SK-N-SH (cell line): ENCODE measurements at regions not wholly inside any gene's neighbourhood (a gene's known extent, or its start where the extent isn't known, plus 50 kb on each side); places are given as distances from the start of the nearest gene placed in this dataset.

Experiments
- CTCF ChIA-PET: fragments of 300-600, 350-600 bp; formaldehyde crosslinking; extraction: SDS; loops from one replicate; lab custom pipeline; 2021; lab: Yijun Ruan, JAX
- POLR2A ChIA-PET: fragments of 350-600 bp; sonication (Branson Sonifier 250); formaldehyde crosslinking; extraction: SDS; loops from one replicate; lab custom pipeline; 2020; ENCODE audit warnings: antibody characterized with exemption, inconsistent platforms; lab: Yijun Ruan, JAX
- DNase-seq: peaks from one replicate; pipeline ENCODE4 v3.0.0; 2012
- H2AFZ ChIP-seq: fragments of 200-600 bp; sonication (generic); 2 replicates; pipeline ENCODE4 v1.8.1; 2016; ENCODE audit warnings: antibody characterized with exemption, mild to moderate bottlenecking, low read depth
- H3F3A ChIP-seq: fragments of 200-600 bp; sonication (generic); replicated peaks from 2 replicates; pipeline ENCODE3; 2016; ENCODE audit warnings: antibody characterized with exemption, mild to moderate bottlenecking; ENCODE audit not compliant: insufficient read depth
- H3K27ac ChIP-seq, 2 experiments: fragments of 200-500 bp in 1 of 2; fragments of 200-600 bp in 1 of 2; sonication (Bioruptor generic) in 1 of 2; sonication (generic), shearing (Covaris generic) in 1 of 2; 2 replicates each; pipeline versions ENCODE4 v1.5.1 to v1.6.1; 2014 to 2016; ENCODE audit warnings: low read depth in 2 of 2, inconsistent platforms in 1 of 2, low read length in 1 of 2, mild to moderate bottlenecking in 1 of 2, mixed read lengths in 1 of 2
- H3K27me3 ChIP-seq: fragments of 200-600 bp; sonication (generic), shearing (Covaris generic); 2 replicates; pipeline ENCODE4 v1.6.1; 2016; ENCODE audit warnings: mixed run types; ENCODE audit not compliant: insufficient read depth
- H3K36me3 ChIP-seq, 2 experiments: fragments of 200-500 bp in 1 of 2; fragments of 200-600 bp in 1 of 2; sonication (Bioruptor generic) in 1 of 2; sonication (generic) in 1 of 2; replicated peaks in 1 of 2; 2 replicates each; pipeline versions ENCODE3 to v1.5.1; 2014 to 2016; ENCODE audit warnings: low read length in 1 of 2, mild to moderate bottlenecking in 1 of 2; ENCODE audit not compliant: insufficient read depth in 2 of 2, control insufficient read depth in 1 of 2
- H3K4me1 ChIP-seq, 2 experiments: fragments of 200-500 bp in 1 of 2; fragments of 200-600 bp in 1 of 2; sonication (Bioruptor generic) in 1 of 2; sonication (generic), shearing (Covaris generic) in 1 of 2; 2 replicates each; pipeline versions ENCODE4 v1.5.1 to v1.6.1; 2014 to 2016; ENCODE audit warnings: low read depth in 1 of 2, low read length in 1 of 2, mixed run types in 1 of 2; ENCODE audit not compliant: insufficient read depth in 2 of 2, control insufficient read depth in 1 of 2
- H3K4me2 ChIP-seq: fragments of 200-600 bp; sonication (generic), shearing (Covaris generic); 2 replicates; pipeline ENCODE4 v1.6.1; 2017; ENCODE audit warnings: mixed run types
- H3K4me3 ChIP-seq, 2 experiments: fragments of 200-500 bp in 1 of 2; fragments of 200-600 bp in 1 of 2; sonication (Bioruptor generic) in 1 of 2; sonication (generic), shearing (Covaris generic) in 1 of 2; 2 replicates each; pipeline versions ENCODE4 v1.5.1 to v1.8.1; 2014 to 2016; ENCODE audit warnings: low read depth in 2 of 2, inconsistent platforms in 1 of 2, low read length in 1 of 2, mild to moderate bottlenecking in 1 of 2, mixed read lengths in 1 of 2, moderate library complexity in 1 of 2
- H3K79me2 ChIP-seq: fragments of 200-600 bp; sonication (generic); 2 replicates; pipeline ENCODE4 v1.8.1; 2017; ENCODE audit warnings: mild to moderate bottlenecking; ENCODE audit not compliant: insufficient read depth
- H3K9ac ChIP-seq: fragments of 200-600 bp; sonication (generic); 2 replicates; pipeline ENCODE4 v1.6.1; 2017; ENCODE audit warnings: mixed run types
- H3K9me2 ChIP-seq: fragments of 200-600 bp; sonication (generic); 2 replicates; pipeline ENCODE4 v1.6.1; 2017; ENCODE audit warnings: mixed run types
- H3K9me3 ChIP-seq: fragments of 200-600 bp; sonication (generic); 2 replicates; pipeline ENCODE4 v1.6.1; 2017; ENCODE audit warnings: mixed run types, mild to moderate bottlenecking, moderate library complexity
- H4K20me1 ChIP-seq: fragments of 200-600 bp; sonication (generic); 2 replicates; pipeline ENCODE4 v1.6.1; 2017; ENCODE audit warnings: mild to moderate bottlenecking, mixed run types; ENCODE audit not compliant: insufficient read depth
- CHD2 ChIP-seq: fragments of 150-350 bp; IDR thresholded peaks from 2 replicates; pipeline ENCODE4 v1.6.1; 2018; ENCODE audit warnings: low read length; ENCODE audit not compliant: partially characterized antibody
- FOSL2 ChIP-seq: IDR thresholded peaks from 2 replicates; pipeline ENCODE4 v1.4.0; 2012; ENCODE audit warnings: low read depth, mild to moderate bottlenecking, moderate library complexity, borderline replicate concordance
- FOXJ3 ChIP-seq: sonication (generic); formaldehyde crosslinking; IDR thresholded peaks from 2 replicates; pipeline ENCODE4 v1.5.1; 2020; ENCODE audit warnings: mild to moderate bottlenecking, missing genetic modification reagents
- FOXM1 ChIP-seq: IDR thresholded peaks from 2 replicates; pipeline ENCODE4 v1.4.0; 2012; ENCODE audit warnings: low read depth, mild to moderate bottlenecking
- GABPA ChIP-seq: IDR thresholded peaks from 2 replicates; pipeline ENCODE4 v1.4.0; 2012; ENCODE audit warnings: low read depth, mild to moderate bottlenecking
- JUND ChIP-seq: IDR thresholded peaks from 2 replicates; pipeline ENCODE4 v1.4.0; 2012
- NFIC ChIP-seq: IDR thresholded peaks from 2 replicates; pipeline ENCODE4 v1.4.0; 2012; ENCODE audit warnings: borderline replicate concordance
- RXRA ChIP-seq: IDR thresholded peaks from 2 replicates; pipeline ENCODE4 v1.4.0; 2012; ENCODE audit warnings: low read depth, mild to moderate bottlenecking, borderline replicate concordance
- TCF12 ChIP-seq: IDR thresholded peaks from 2 replicates; pipeline ENCODE4 v1.4.0; 2012
- TEAD4 ChIP-seq: IDR thresholded peaks from 2 replicates; pipeline ENCODE4 v1.4.0; 2012; ENCODE audit warnings: mild to moderate bottlenecking, borderline replicate concordance; ENCODE audit not compliant: insufficient read depth
- YY1 ChIP-seq: IDR thresholded peaks from 2 replicates; pipeline ENCODE4 v1.4.0; 2012; ENCODE audit warnings: low read depth, mild to moderate bottlenecking
- WGBS: methylation state at CpG from one replicate; pipeline ENCODE4 v1.1.6; 2017; ENCODE audit warnings: low lambda C conversion rate; 5-methylcytosine and 5-hydroxymethylcytosine counted together
- TF ChIP-seq, protein P1 (sequence below): IDR thresholded peaks from 2 replicates; pipeline ENCODE4; 2012
- TF ChIP-seq, protein P2 (sequence below): IDR thresholded peaks from 2 replicates; pipeline ENCODE4 v1.4.0; 2012; ENCODE audit warnings: low read depth, borderline replicate concordance
- TF ChIP-seq, protein P3 (sequence below): IDR thresholded peaks from 2 replicates; pipeline ENCODE4 v1.4.0; 2012; ENCODE audit warnings: low read depth, borderline replicate concordance
- TF ChIP-seq, protein P4 (sequence below): IDR thresholded peaks from 2 replicates; pipeline ENCODE4 v1.6.1; 2012; ENCODE audit warnings: mild to moderate bottlenecking, low read depth, low read length, moderate library complexity
- TF ChIP-seq, protein P5 (sequence below): fragments of 150-350 bp; IDR thresholded peaks from 2 replicates; pipeline ENCODE4 v1.6.1; 2016; ENCODE audit warnings: mild to moderate bottlenecking, low read depth, low read length

DNA sequence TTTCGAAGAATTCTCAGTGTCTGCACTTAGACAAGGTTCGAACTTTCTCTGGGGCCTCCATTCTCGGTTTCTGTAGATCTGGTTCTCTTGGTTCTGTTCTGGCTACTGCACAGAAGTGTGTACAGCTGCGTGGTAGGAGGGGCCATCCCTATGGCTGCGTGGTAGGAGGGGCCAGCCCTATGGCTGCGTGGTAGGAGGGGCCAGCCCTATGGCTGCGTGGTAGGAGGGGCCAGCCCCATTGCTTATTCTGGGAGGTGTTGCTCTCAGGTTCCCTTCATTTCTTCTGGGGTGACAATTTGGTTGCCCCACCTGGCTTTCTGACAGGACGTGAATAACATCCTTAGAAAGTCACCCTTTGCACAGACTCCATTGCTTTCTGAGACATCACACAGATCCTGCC lies 65.2 kb upstream of the CHST15 start:
- no peak for DNase-seq

More for the DNA sequence above, 65.2 kb upstream of the CHST15 start:
- ChIA-PET CTCF (no interaction called here), POLR2A (no interaction called here)
- Histone ChIP-seq H2AFZ (no peak overlapping the region), H3K4me1 (no peaks in the 10 kb centered on the region), H3K9ac (no peak overlapping the region), H3K27me3 (no peaks in the 10 kb centered on the region), H3K79me2 (no peaks in the 10 kb centered on the region), H3K9me3 (no peaks in the 10 kb centered on the region), H4K20me1 (no peaks in the 10 kb centered on the region), H3K36me3 (no peaks in the 10 kb centered on the region), H3K4me2 (no peak overlapping the region), H3K4me3 (no peak overlapping the region), H3K27ac (no peak overlapping the region), H3F3A (no peaks in the 10 kb centered on the region), H3K9me2 (no peaks in the 10 kb centered on the region)
- no peak for TF ChIP-seq FOXJ3 (CRISPR knock-in tag)
- TF ChIP-seq TCF12 = no peak
- TF ChIP-seq, protein P1, sequence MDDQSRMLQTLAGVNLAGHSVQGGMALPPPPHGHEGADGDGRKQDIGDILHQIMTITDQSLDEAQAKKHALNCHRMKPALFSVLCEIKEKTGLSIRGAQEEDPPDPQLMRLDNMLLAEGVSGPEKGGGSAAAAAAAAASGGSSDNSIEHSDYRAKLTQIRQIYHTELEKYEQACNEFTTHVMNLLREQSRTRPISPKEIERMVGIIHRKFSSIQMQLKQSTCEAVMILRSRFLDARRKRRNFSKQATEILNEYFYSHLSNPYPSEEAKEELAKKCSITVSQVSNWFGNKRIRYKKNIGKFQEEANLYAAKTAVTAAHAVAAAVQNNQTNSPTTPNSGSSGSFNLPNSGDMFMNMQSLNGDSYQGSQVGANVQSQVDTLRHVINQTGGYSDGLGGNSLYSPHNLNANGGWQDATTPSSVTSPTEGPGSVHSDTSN = no peak
- no peak for TF ChIP-seq RXRA
- TF ChIP-seq FOXM1 = no peak
- TF ChIP-seq JUND = no peak
- TF ChIP-seq, protein P2, sequence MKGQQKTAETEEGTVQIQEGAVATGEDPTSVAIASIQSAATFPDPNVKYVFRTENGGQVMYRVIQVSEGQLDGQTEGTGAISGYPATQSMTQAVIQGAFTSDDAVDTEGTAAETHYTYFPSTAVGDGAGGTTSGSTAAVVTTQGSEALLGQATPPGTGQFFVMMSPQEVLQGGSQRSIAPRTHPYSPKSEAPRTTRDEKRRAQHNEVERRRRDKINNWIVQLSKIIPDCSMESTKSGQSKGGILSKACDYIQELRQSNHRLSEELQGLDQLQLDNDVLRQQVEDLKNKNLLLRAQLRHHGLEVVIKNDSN = no peak
- TF ChIP-seq TEAD4 = no peak
- TF ChIP-seq YY1 = no peak
- no peak for TF ChIP-seq GABPA
- TF ChIP-seq, protein P3, sequence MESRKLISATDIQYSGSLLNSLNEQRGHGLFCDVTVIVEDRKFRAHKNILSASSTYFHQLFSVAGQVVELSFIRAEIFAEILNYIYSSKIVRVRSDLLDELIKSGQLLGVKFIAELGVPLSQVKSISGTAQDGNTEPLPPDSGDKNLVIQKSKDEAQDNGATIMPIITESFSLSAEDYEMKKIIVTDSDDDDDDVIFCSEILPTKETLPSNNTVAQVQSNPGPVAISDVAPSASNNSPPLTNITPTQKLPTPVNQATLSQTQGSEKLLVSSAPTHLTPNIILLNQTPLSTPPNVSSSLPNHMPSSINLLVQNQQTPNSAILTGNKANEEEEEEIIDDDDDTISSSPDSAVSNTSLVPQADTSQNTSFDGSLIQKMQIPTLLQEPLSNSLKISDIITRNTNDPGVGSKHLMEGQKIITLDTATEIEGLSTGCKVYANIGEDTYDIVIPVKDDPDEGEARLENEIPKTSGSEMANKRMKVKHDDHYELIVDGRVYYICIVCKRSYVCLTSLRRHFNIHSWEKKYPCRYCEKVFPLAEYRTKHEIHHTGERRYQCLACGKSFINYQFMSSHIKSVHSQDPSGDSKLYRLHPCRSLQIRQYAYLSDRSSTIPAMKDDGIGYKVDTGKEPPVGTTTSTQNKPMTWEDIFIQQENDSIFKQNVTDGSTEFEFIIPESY = no peak
- TF ChIP-seq, protein P4, sequence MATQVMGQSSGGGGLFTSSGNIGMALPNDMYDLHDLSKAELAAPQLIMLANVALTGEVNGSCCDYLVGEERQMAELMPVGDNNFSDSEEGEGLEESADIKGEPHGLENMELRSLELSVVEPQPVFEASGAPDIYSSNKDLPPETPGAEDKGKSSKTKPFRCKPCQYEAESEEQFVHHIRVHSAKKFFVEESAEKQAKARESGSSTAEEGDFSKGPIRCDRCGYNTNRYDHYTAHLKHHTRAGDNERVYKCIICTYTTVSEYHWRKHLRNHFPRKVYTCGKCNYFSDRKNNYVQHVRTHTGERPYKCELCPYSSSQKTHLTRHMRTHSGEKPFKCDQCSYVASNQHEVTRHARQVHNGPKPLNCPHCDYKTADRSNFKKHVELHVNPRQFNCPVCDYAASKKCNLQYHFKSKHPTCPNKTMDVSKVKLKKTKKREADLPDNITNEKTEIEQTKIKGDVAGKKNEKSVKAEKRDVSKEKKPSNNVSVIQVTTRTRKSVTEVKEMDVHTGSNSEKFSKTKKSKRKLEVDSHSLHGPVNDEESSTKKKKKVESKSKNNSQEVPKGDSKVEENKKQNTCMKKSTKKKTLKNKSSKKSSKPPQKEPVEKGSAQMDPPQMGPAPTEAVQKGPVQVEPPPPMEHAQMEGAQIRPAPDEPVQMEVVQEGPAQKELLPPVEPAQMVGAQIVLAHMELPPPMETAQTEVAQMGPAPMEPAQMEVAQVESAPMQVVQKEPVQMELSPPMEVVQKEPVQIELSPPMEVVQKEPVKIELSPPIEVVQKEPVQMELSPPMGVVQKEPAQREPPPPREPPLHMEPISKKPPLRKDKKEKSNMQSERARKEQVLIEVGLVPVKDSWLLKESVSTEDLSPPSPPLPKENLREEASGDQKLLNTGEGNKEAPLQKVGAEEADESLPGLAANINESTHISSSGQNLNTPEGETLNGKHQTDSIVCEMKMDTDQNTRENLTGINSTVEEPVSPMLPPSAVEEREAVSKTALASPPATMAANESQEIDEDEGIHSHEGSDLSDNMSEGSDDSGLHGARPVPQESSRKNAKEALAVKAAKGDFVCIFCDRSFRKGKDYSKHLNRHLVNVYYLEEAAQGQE = no peak
- TF ChIP-seq FOSL2 = no peak
- TF ChIP-seq CHD2 = no peak
- TF ChIP-seq, protein P5, sequence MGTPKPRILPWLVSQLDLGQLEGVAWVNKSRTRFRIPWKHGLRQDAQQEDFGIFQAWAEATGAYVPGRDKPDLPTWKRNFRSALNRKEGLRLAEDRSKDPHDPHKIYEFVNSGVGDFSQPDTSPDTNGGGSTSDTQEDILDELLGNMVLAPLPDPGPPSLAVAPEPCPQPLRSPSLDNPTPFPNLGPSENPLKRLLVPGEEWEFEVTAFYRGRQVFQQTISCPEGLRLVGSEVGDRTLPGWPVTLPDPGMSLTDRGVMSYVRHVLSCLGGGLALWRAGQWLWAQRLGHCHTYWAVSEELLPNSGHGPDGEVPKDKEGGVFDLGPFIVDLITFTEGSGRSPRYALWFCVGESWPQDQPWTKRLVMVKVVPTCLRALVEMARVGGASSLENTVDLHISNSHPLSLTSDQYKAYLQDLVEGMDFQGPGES = no peak
- TF ChIP-seq NFIC = no peak
- WGBS = 29% methylated on average over 7 of the region's 8 CpGs
